ENCODE measurements at regions not wholly inside any gene's neighbourhood (a gene's known extent, or its start where the extent isn't known, plus 50 kb on each side); places are given as distances from the start of the nearest gene placed in this dataset.
"Not testable (repeated sequence)": the region's sequence is repeated elsewhere in the genome, so short reads cannot be mapped to it uniquely, and the experiment has no call there.

DNA sequence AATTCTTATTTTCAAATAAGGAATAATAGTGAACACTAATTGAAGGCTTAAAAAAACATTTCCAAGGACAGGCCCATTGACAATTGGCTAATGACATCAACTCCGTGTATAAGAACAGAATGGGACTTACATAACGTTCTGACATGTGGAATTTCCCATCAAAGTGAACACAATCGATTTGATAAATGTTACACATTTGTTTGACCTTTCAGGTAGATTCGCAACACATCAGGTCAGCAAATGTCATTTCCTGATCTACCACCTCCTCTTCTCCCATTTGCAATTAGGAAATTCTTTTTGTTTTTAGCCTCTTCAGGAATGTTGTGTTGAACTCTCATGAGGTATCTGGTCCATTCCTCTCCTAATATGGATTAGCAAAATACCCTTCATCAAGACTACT, 292.9 kb upstream of the SLC14A2 start:
- DNase-seq, result no peak

DNA sequence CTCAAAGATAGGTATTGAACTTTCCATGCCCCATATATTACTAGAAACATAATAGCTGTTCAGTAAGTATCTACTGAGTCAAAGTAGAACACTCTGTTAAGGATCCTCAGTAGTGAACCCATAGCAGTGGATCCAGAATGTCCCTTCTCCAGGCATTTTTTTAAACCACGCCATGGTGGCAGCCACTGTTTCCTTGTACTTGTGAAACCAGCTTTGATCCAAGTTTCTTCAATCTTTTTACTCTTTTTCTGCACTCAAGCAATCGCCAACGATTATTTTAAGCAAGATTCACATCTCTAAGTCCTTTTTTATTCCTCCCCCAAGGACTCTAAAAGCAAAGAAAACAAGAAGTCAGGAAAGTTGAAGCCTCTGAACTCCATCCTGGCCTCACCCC, 291.2 kb upstream of the SLC14A2 start:
- no peak for DNase-seq

DNA sequence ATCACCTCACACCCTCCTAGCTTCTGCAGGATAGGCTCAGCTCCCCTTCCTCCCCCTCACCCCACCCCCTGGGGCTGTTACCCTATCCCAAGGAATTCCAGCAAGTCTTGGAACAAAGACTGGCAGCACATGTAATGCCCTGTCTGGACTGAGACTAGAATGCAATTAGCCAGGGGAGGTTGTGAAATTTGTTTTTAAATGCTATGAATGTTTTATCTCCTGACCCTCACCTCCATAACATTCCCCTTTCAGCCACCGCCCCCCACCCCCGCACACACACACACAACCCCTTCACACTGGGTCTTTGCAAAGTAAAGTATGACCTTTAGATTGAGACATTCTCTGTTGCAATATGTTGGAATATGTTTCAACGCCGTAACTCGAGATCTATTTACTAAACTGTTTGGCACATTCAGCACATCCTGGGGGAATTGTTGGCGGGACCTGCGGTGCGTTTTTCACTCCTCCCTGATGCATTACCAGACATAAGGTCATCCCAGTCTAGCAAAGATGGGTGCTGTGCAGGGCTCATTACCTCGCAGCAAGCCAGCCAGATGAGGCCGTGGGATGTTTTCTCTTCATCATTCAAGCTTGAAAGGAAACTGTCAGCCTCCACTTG, 290.7 kb upstream of the SLC14A2 start:
- DNase-seq, result no peak

DNA sequence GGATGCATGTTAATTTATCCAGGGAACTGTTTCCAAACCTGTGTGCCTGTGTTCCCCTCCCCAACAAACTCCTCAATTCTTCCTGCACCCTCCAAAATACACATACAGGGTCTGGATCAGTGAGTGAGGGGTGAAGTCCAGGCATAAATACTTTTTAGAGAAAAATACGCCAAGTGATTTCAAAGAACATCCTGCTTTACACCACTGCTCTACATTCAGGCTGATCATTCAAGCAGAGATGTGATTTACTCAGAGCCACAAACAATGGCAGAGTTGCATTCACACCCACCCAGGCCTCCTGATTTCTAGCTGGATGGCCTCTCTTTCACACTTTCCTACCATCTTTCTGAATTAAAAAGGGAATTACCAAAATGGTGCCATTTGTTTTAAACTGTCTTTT, 289.5 kb upstream of the SLC14A2 start:
- no peak for DNase-seq

DNA sequence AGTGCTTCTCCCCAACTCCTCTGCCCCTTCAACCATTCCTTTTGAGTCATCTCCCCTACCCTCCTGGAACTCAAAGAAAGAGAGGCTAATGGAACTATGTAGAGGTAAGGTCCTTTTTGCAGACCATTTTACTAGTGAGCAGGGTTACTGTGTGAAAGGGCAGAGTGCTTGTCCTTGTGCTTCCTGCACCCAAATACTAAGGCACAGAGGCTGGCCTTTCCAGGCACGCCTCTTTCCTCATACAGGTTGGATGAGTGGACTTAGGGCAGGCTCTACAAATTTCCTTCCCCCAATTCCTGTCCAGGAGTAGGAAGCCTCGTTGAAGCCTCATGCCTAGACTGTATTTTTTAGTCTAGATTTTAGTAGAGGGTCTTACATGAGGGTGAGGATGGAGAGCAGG, 288.8 kb upstream of the SLC14A2 start:
- no peak for DNase-seq

DNA sequence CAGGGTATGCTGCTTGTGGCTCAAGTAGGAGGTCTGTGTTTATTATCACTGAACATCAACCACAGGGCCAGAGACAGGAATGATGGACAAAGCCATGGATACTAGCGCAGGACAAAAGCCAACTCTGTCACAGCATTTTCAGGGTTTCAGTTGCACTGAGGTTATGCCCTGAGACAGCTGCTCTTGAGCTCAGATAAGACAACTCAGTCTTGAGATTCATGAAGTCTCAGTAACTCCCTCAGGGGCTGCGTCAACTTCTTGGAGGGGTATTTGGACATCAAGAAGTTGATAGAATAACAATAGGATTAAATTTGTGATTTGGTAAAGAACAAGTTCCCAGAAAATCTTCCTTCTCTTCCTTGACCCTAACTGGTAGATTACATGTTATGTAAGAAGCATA, 287.0 kb upstream of the SLC14A2 start:
- no peak for DNase-seq

DNA sequence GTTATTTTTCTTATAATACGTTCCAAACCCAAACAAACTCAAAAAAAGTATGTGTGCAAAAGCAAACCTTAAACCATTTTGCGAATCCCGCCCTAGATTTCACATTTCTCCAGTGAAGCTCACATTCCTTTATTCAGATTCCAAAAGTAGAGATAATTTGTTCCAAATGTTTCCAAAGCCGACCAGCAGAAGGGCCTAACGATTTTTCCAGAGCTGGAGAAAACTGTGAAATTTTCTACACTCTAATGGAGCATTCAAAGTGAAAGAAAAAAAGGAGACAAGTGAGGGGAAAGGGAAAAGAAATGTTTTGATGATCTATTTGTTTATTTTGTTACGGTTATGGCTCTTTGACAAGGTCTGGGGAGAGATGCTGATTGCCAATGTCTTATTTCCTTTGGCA, 286.5 kb upstream of the SLC14A2 start:
- no peak for DNase-seq

DNA sequence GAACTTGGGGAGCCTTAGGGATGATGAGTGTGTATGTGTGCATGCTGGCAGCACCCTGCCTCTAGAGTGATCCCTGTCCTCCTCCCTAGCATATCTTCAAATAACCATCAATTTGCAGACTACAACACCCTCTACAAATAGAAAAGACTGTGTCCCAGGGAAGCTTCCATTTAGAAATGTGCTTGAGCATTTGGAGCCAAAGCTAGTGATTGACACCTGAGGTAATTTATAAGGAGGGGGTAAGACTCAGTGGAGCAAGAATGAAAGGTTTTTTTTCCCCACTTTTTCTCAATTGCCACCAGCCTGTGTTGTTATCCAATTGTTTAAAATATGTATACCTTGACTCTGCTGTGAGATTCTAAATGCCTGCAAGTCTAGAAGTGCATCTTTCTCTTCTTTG, 286.0 kb upstream of the SLC14A2 start:
- DNase-seq, result no peak

DNA sequence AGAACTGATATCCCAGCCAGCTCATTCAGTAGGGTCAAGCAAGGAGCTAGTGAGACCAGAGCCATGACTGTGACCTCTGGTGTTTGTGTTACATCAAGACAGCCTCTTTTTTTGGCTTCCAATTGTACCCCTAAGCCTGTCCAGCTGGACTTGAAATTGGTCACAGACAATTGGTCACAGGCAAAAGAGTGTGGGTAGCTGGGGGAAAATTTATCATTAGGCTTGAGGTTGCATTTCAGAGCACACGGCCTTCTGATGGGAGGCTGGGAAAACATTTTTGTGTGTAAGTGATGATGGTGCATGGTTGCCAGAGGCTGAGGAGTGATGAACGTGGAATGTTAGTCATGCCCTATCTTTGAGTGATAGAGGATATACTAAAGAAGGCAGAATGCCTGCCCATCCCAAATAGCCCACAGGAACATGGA, 285.1 kb upstream of the SLC14A2 start:
- no peak for DNase-seq

DNA sequence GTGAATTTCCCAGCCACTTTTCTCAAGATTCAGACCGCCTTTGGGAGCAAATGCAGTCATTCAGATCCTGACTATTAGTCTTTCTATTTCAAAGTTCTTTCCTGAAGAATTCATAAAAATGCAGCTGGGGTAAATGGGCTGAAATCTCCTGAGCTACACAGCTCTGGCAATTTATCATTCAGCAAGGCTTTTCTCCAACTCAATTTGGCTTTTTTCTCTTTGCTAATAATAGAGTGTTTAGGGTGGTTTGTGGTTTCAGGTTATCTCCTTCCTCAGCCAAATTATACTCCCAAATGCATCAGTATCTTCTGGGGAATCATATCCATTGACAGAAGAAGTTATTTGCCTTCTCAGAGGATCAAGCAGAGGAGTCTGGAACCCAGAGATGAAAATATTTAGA, 282.4 kb upstream of the SLC14A2 start:
- no peak for DNase-seq

DNA sequence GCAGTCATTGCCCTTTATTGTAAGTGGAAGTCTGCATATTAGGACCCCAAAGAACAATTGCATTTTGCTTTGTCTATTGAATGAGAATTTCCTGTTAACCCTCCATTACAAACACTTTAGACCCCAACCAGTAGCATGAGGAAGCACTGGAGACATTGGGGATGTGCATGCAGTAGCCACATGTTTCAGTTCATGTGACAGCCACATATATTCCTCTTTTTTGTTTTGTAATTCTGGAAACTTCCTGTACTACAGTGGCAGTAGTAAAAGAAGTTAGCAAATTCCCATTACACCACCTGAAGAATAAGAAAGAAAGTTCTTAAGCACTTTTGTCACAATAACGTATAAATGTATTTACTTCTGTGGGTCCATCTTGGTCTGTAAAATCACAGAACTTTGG, 281.1 kb upstream of the SLC14A2 start:
- DNase-seq, result no peak

DNA sequence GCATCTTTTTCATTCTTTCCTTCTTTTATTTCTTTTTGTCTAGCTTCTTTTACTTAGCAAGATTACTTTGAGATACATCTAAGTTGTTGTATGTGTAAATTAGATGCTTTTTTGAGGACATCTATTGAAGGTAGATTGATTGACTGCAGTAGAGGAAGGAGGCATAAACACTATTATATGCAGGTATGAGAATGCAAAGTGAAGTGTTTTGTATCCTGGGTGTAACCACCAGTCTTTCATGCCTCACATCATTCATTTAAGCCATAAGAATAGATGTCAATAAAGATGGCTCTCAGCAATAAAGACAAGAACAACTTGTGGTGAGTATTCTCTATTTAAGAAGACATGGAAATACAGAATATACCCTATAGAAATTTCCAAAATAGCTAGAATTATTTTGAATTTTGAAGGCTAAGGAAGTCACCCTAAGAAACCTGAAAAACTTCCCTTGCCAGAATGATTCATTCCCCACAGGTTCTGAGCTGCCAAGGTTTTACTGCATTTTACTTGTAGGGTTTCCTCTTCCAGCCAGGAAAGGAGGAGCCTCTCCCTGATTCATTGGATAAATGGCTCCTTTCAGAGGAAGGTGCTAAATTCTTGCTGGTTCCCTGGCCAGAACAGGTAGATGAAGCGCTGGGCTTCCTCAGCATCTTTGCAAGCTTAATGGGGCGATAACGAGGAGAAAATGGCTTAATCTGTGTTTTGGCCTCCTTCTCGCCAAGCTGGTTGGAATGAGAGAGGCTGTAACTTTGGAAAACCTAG, 279.8 kb upstream of the SLC14A2 start:
- no peak for DNase-seq

DNA sequence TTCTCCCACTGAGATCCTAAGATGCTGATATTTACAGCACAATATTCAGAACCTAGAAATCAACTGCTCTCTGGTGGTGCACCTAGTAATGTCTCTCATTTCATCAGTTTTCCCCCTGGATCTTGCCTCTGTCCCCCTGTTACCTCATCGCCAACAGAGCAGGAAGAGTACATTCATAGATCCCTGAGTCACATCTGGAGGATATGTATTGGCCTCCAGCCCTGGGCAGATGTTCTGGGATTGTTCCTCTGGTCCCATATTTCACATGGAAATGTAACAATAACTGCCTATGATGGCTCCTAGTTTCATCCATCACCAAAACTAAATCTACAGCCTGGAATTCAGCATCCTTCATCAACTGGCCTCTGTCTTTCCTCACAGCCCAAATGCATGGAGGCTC, 278.8 kb upstream of the SLC14A2 start:
- no peak for DNase-seq

DNA sequence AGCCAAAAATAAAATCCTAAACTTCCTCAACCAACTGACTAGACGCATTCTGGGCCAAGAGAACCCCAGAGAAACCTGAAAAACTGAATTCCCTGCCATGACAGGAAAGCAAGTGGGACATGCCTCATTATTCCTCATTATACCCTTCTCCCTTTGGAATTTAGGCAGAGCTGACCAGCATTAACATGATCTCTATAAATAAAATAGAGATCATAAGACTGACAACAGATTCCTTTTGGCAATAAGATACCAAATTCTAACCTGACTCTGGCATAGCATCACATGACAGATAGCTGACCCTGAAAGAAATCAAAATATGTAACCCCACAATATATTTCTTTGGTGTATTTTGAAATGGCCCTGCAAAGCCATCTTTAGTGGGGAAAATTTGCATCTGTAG, 277.8 kb upstream of the SLC14A2 start:
- DNase-seq, result no peak

DNA sequence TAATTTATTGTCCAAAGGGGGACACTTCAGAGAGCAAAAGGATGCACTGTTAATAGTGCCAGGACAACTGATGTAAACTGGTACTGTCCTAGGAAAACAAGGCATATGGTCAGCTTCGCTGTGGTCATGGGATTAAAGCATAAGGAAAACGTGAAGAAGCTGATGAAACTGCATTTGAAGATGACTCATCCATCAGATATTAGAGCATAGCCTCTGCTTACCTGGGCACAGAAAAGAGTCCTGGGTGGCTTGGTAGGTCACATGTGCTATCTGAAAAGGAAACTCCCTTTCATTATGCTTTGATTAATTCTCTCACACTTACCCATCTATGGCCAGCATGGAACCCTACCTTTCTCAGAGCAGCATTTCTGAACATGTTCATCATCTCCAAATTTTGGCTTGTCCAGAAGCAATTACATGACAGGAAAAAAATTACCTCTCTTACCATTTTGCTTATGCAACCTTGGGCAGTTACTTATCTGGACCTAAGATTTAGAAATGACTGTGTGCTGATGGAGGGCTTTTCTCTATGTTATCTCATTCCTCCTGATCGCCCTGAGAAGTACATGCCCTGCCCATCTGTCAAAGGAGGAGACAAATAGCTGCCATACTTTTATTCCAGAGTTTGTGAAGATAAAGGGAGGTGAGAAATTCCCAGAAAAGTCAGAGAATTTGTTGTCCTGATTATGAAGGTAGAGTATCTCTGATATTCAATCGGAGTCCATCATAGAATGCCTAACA, 275.3 kb upstream of the SLC14A2 start:
- no peak for DNase-seq

DNA sequence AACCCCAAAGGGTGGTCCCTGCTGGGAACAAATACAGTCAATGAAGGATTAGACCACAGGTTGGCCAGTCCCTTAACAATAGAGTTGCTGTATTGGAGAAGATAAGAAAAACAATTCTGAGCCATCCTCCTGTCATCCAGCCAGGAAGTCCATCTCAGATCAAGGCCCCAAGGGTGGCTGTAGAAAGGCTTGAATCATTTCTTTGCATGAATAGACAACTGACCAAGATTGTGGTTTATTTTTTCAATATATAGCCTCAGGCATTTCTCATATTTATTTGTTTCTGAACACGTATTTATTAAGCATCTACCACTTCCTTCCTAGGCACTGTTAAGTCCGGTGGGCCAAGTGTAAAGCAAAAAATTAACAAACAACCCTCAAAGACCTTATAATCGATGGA, 274.4 kb upstream of the SLC14A2 start:
- no peak for DNase-seq

DNA sequence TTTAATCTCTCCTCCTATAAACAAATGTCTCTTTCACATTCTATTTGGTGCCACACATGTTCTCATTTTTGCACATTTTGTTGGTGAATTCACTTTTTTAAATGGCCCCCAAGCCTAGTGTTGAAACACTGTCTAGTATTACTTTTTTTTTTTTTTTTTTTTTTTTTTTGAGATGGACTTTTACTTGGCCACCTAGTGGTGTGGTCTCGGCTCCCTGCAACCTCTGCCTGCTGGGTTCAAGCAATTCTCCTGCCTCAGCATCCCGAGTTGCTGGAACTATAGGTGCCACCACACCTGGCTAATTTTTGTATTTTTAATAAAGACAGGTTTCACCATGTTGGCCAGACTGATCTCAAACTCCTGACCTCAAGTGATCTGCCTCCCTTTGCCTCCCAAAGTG, 273.8 kb upstream of the SLC14A2 start:
- no peak for DNase-seq

DNA sequence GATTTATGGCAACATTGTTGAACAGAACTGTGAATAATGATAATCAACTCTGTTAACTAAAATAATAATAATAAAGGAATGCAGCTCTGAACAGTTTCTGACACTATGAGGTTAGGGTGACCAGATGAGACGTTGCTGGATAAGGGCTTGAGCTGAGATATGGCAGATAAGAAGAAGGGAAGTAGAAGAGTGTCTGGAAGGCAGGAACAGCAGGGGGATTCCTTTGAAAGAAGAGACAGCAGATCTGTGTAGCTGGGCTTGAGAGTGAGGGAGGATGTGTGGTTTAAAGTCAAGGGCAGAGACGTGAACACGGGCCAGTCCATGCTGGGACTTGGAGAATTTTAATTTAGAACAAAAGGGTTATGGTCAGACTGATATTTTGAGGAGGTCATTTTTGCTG, 273.1 kb upstream of the SLC14A2 start:
- no peak for DNase-seq

DNA sequence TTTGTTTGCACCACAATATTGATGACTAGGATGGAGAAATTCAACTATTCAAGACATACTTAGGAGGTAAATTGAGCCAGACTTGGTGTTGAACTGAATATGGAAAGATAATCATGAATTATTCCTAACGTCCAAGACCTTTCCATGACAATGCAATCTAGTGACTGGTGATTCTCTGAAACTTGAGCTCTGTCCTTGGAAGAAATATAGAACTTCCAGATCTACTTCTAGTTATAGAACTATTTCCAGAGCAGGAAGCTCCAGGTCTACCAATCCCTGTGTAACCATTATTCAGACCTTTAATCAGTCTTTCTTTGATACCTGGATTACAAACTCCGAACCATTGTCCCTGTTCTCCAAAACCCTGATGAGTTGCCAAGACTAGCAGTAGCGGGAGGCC, 272.6 kb upstream of the SLC14A2 start:
- DNase-seq, result no peak

DNA sequence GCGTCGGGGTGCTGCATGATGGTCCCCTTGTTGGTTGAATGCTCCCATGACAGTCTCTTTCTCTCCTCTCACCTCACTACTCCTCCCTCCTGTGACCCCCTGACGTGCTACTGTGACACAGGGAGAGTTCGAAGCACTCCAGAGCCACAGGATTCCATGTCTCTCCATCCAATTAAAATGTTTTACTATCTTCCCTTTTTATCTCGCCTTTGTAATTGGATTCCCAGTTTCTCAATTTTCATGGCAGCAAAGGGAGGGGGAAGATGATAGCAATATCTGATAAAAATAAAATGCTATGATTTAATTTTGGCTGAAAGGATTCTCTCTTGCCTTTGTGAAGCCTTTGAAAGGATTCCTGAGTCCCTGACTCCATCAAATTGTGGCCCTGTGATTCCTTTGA, 271.9 kb upstream of the SLC14A2 start:
- DNase-seq, result no peak

DNA sequence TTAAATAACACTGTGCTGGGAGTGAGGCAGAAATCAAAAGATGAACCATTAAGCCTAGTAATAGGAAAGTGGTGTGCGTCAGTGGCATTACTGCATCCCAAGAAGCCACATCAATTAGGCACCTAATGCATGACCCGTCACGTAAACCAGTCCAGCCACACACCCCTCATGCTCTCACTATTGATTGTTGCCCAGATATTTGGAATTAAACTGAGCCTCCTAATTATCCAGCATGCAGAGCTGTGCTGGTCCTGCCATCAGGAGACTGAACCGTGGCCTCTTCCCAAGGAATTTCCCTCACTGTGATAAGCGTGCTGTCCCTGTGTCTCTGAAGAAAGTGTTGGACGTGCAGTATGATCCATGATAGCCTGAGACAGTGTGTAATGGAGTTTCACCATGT, 270.6 kb upstream of the SLC14A2 start:
- DNase-seq, result not testable (repeated sequence)

DNA sequence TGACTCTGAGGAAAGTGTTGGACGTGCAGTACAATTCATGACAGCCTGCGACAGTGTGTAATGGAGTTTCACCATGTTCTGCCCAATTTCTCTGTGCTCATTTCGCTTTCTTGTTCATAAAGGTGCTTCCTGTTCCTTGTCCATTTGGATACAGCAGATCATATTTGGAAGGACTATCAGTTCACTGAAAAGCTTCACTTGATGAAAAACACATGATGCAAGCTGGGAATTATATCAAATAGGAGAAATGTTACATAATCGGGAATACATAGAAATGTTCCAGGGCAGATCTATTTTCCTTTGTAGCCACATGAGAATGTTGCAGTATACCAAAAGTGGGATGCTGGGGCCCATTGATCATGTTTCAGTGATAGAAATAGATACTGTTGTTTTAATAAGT, 266.3 kb upstream of the SLC14A2 start:
- DNase-seq, result no peak

DNA sequence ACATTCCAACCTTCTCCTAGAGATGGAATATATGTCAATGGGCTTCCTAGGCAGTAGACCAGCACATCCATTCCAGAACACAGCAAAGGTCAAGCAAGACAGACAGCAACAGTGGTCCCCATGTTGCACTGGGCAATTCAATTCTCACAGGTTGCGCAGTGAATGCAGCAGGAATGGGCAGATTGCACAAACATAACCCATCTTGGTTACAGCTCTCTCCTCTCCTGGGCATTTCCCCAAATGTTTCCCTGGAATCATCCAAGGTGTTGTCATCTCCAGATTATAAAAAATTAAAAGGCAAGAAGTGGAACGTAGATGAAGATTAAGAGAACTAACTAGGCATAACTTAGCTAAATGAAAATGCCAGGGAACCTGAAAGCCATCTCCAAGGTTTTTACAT, 265.8 kb upstream of the SLC14A2 start:
- DNase-seq, result no peak

DNA sequence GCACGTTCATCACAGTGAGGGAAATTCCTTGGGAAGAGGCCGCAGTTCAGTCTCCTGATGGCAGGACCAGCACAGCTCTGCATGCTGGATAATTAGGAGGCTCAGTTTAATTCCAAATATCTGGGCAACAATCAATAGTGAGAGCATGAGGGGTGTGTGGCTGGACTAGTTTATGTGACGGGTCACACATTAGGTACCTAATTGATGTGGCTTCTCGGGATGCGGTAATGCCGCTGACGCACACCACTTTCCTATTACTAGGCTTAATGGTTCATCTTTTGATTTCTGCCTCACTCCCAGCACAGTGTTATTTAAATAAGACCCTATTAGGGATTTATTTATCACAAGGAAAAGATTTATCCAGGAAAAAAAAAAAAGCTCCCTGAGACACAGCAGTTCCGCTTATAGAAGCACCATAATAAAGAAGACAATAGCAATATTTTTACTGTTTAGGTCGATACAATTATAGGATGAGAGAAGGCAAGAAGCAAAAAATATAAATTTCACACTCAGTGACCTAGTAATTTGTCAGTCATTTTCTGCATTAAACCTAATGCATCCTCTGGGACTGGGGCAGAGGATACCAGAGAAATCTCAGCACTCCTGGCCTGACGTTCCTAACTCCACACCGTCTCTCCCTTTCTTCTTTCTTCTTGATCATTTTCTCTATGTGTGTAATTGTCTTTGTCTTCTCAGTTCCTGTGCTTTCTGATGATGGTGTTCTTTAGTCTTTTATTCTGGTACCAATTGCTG, 264.7 kb upstream of the SLC14A2 start:
- no peak for DNase-seq

All from activated effector memory CD4-positive, alpha-beta T cell treated with anti-CD3 and anti-CD28 coated beads, Interleukin-2, amount 50 U/mL, for 16 hours (primary cell).